GM23338 (cell line): ENCODE measurements at regions not wholly inside any gene's neighbourhood (a gene's known extent, or its start where the extent isn't known, plus 50 kb on each side); places are given as distances from the start of the nearest gene placed in this dataset.

ENCODE experiments used
- CREB1 ChIP-seq: fragments of 250-450 bp; sonication (Bioruptor Pico); IDR thresholded peaks from 2 replicates; pipeline ENCODE4 v1.5.0; 2020; ENCODE audit warnings: low read depth, mild to moderate bottlenecking, moderate library complexity
- EZH2 ChIP-seq: fragments of 200-600 bp; sonication (generic); IDR thresholded peaks from one replicate; pipeline ENCODE4 v1.8.0; 2017; ENCODE audit warnings: antibody characterized with exemption, mild to moderate bottlenecking, low read depth; ENCODE audit not compliant: unreplicated experiment
- TF ChIP-seq, protein P1 (sequence below), 2 experiments: fragments of 200-600 bp in 1 of 2; sonication (generic) in 1 of 2; conservative IDR thresholded peaks; 2 replicates each; pipeline versions ENCODE4 v1.5.1 to v1.6.1; 2016 to 2017; ENCODE audit warnings: antibody characterized with exemption in 2 of 2, low read depth in 2 of 2, mild to moderate bottlenecking in 2 of 2, moderate library complexity in 1 of 2

DNA sequence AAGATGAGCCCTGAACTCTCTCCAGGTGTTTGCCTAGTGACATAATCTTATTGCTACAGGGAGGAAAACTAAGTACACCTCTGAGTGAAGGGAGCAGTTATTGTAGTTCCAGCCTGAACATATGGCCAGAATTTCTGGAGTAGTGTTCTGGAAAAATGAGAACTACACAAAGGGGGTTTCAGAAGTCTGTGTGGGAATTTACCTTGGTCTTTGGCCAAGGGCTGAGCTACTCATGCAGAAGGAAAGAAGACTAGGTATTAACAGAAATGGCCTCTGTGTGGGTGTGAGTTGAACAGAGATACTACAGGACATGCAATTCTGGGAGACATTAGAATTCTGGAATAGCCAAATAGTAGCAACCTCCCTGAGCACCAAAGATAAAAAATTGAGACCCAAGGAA, 1009.7 kb upstream of the GJE1 start:
- TF ChIP-seq, protein P1, sequence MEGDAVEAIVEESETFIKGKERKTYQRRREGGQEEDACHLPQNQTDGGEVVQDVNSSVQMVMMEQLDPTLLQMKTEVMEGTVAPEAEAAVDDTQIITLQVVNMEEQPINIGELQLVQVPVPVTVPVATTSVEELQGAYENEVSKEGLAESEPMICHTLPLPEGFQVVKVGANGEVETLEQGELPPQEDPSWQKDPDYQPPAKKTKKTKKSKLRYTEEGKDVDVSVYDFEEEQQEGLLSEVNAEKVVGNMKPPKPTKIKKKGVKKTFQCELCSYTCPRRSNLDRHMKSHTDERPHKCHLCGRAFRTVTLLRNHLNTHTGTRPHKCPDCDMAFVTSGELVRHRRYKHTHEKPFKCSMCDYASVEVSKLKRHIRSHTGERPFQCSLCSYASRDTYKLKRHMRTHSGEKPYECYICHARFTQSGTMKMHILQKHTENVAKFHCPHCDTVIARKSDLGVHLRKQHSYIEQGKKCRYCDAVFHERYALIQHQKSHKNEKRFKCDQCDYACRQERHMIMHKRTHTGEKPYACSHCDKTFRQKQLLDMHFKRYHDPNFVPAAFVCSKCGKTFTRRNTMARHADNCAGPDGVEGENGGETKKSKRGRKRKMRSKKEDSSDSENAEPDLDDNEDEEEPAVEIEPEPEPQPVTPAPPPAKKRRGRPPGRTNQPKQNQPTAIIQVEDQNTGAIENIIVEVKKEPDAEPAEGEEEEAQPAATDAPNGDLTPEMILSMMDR (conservative IDR thresholded peaks at IDR 0.05; ENCODE audit: low read depth in 2 of 2), result no peak
- TF ChIP-seq CREB1 (CRISPR knock-in tag) (no peak), EZH2 (no peak)
